ENCODE measurements at regions not wholly inside any gene's neighbourhood (a gene's known extent, or its start where the extent isn't known, plus 50 kb on each side); places are given as distances from the start of the nearest gene placed in this dataset.

- H3K4me1 Mint-ChIP-seq (ENCODE audit: low read depth), result peaks cover 16% of the 10 kb centered on the region
- H3K36me3 Mint-ChIP-seq (ENCODE audit: insufficient read depth), result no peaks in the 10 kb centered on the region
- no peaks in the 10 kb centered on the region for H3K9me3 Mint-ChIP-seq (ENCODE audit: low read depth)
- TF ChIP-seq, protein P1, sequence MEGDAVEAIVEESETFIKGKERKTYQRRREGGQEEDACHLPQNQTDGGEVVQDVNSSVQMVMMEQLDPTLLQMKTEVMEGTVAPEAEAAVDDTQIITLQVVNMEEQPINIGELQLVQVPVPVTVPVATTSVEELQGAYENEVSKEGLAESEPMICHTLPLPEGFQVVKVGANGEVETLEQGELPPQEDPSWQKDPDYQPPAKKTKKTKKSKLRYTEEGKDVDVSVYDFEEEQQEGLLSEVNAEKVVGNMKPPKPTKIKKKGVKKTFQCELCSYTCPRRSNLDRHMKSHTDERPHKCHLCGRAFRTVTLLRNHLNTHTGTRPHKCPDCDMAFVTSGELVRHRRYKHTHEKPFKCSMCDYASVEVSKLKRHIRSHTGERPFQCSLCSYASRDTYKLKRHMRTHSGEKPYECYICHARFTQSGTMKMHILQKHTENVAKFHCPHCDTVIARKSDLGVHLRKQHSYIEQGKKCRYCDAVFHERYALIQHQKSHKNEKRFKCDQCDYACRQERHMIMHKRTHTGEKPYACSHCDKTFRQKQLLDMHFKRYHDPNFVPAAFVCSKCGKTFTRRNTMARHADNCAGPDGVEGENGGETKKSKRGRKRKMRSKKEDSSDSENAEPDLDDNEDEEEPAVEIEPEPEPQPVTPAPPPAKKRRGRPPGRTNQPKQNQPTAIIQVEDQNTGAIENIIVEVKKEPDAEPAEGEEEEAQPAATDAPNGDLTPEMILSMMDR (IDR thresholded peaks at IDR 0.05; ENCODE audit: unreplicated experiment), result no peak
- H3K27me3 Mint-ChIP-seq, result peaks cover 24% of the 10 kb centered on the region
- no peak overlapping the region for H3K27ac Mint-ChIP-seq
- DNase-seq (ENCODE audit: low spot score, unreplicated experiment), result no peak
- no peak overlapping the region for H3K4me3 Mint-ChIP-seq (ENCODE audit: low read depth)
These were observed 389.5 kb upstream of the ZNF507 start for GRCh38 chr19:31955884-31956283.

GRCh38 chr19:31956771-31957392 is 388.5 kb upstream of the ZNF507 start:
- no peak for DNase-seq (ENCODE audit: low spot score, unreplicated experiment)
- H3K4me3 Mint-ChIP-seq (ENCODE audit: low read depth), result no peak overlapping the region
- peaks cover 28% of the 10 kb centered on the region for H3K27me3 Mint-ChIP-seq
- no peaks in the 10 kb centered on the region for H3K9me3 Mint-ChIP-seq (ENCODE audit: low read depth)
- no peak overlapping the region for H3K27ac Mint-ChIP-seq
- peaks cover 22% of the 10 kb centered on the region for H3K4me1 Mint-ChIP-seq (ENCODE audit: low read depth)
- no peaks in the 10 kb centered on the region for H3K36me3 Mint-ChIP-seq (ENCODE audit: insufficient read depth)
- TF ChIP-seq, protein P1 (IDR thresholded peaks at IDR 0.05; ENCODE audit: unreplicated experiment), result no peak

DNA sequence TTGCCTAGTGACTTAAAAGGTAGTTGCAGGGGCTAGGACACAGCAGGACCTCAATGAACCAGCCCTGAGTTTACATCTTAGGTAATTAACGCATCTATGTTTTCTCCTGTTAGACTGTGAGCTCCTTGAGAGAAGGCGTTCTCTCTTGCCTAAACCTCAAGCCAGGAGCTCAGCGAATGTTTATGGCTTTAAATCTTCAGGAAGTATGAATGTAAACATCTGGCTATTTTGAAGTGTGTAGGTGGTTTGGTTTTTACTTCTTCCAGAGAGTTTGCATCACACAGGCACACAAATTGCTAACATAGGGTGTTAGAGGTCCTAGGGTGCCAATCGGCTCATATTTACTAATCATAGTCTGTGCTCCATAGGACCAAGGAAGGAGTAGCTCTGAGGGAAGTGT is 387.7 kb upstream of the ZNF507 start:
- Mint-ChIP-seq H3K4me1 (ENCODE audit: low read depth) (peaks cover 27% of the 10 kb centered on the region), H3K36me3 (ENCODE audit: insufficient read depth) (no peaks in the 10 kb centered on the region), H3K4me3 (ENCODE audit: low read depth) (no peak overlapping the region), H3K9me3 (ENCODE audit: low read depth) (no peaks in the 10 kb centered on the region), H3K27ac (no peak overlapping the region), H3K27me3 (peaks cover 28% of the 10 kb centered on the region)
- DNase-seq (ENCODE audit: low spot score, unreplicated experiment), result no peak
- TF ChIP-seq, protein P1 (IDR thresholded peaks at IDR 0.05; ENCODE audit: unreplicated experiment), result no peak

DNA sequence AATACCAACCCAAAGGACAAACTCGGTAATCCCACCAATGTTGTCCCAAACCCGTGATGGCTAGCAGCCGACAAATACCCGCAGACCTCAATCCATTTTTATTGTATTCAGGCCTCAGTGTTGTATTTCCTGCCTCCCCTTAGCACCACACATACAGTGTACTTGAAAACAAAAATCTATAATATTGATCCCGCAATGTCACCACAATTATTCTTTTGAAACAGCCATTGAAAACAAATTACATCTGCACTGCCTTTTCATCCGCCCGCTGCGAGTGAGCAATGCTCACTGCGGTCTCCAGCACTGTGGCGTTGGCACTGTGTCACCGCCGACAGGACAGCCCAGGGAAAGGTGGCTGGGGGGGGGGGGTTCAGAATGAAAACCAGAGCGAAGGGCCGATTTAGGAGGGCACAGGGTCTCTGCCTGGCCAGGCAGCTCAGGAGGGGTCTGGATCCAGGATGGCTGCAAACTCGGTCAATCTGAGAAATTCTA is 385.8 kb upstream of the ZNF507 start:
- TF ChIP-seq, protein P1 (IDR thresholded peaks at IDR 0.05; ENCODE audit: unreplicated experiment), result no peak
- no peak overlapping the region for H3K4me3 Mint-ChIP-seq (ENCODE audit: low read depth)
- no peak for DNase-seq (ENCODE audit: low spot score, unreplicated experiment)
- H3K27me3 Mint-ChIP-seq, result peaks cover 28% of the 10 kb centered on the region
- H3K27ac Mint-ChIP-seq, result no peak overlapping the region
- H3K4me1 Mint-ChIP-seq (ENCODE audit: low read depth), result peaks cover 32% of the 10 kb centered on the region
- H3K36me3 Mint-ChIP-seq (ENCODE audit: insufficient read depth), result no peaks in the 10 kb centered on the region
- no peaks in the 10 kb centered on the region for H3K9me3 Mint-ChIP-seq (ENCODE audit: low read depth)

DNA sequence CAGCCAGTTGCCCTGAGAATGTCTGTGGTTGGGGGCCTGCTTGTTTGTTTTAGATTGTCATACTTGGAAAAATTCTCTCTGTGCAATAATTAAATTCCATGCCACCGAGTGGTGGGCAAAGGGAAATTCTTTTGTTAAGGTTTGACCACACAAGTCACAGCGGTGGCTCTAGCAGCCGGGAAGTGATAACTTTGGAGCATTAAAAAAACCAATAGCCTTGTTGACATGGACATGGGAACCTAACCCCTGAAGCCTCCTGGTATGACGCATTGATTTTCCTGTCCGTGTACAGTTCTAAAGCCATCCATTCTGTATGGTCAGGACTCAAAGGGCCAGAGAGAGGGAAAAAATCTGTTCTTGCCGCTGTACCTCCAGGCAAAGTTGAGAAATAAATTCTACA is 384.9 kb upstream of the ZNF507 start:
- H3K27ac Mint-ChIP-seq, result peak overlapping the region; percentile 2
- no peaks in the 10 kb centered on the region for H3K36me3 Mint-ChIP-seq (ENCODE audit: insufficient read depth)
- no peak overlapping the region for H3K4me3 Mint-ChIP-seq (ENCODE audit: low read depth)
- TF ChIP-seq, protein P1 (IDR thresholded peaks at IDR 0.05; ENCODE audit: unreplicated experiment), result no peak
- no peak for DNase-seq (ENCODE audit: low spot score, unreplicated experiment)
- H3K27me3 Mint-ChIP-seq, result peaks cover 28% of the 10 kb centered on the region
- peaks cover 32% of the 10 kb centered on the region for H3K4me1 Mint-ChIP-seq (ENCODE audit: low read depth)
- no peaks in the 10 kb centered on the region for H3K9me3 Mint-ChIP-seq (ENCODE audit: low read depth)
